WTC11 (cell line): ENCODE measurements at regions not wholly inside any gene's neighbourhood (a gene's known extent, or its start where the extent isn't known, plus 50 kb on each side); places are given as distances from the start of the nearest gene placed in this dataset.

Experiments used
- ATAC-seq: fragments of 200-7000 bp; cut with Tn5 transposase; 2 replicates; pipeline ENCODE4 v1.10.0; 2021; ENCODE audit warnings: mild to moderate bottlenecking, moderate library complexity
- CTCF ChIA-PET: fragments of 300-600 bp; sonication (Branson Sonifier 250); formaldehyde crosslinking; loops from one replicate; lab custom pipeline; 2021; ENCODE audit warnings: antibody characterized with exemption; lab: Charles Lee
- POLR2A ChIA-PET: fragments of 350-600 bp; sonication (Branson Sonifier 250); formaldehyde crosslinking; loops from one replicate; lab custom pipeline; 2021; ENCODE audit warnings: antibody characterized with exemption; lab: Charles Lee
- DNase-seq: peaks from one replicate; pipeline ENCODE4 v3.0.0; 2021; ENCODE audit warnings: low spot score
- H3K27ac Mint-ChIP-seq: 2 replicates; pipeline ENCODE4 v1.8.0; 2021; ENCODE audit warnings: mixed read lengths
- H3K27me3 Mint-ChIP-seq: 2 replicates; pipeline ENCODE4 v1.8.0; 2021; ENCODE audit warnings: low read depth, mild to moderate bottlenecking, moderate library complexity, mixed read lengths
- H3K36me3 Mint-ChIP-seq: 2 replicates; pipeline ENCODE4 v1.8.0; 2021; ENCODE audit warnings: mixed read lengths
- H3K4me1 Mint-ChIP-seq: 2 replicates; pipeline ENCODE4 v1.8.0; 2022; ENCODE audit warnings: mixed read lengths
- H3K4me3 Mint-ChIP-seq: 2 replicates; pipeline ENCODE4 v1.8.0; 2021; ENCODE audit warnings: mild to moderate bottlenecking, moderate library complexity, mixed read lengths
- H3K9me3 Mint-ChIP-seq: 2 replicates; pipeline ENCODE4 v1.8.0; 2021; ENCODE audit warnings: mixed read lengths
- ARID4B ChIP-seq: sonication (generic); formaldehyde crosslinking; IDR thresholded peaks from 2 replicates; pipeline ENCODE4 v1.8.0; 2023; ENCODE audit warnings: missing genetic modification reagents, mild to moderate bottlenecking, borderline replicate concordance
- ATF2 ChIP-seq: sonication (generic); formaldehyde crosslinking; IDR thresholded peaks from 2 replicates; pipeline ENCODE4 v1.8.1; 2022; ENCODE audit warnings: low read depth, missing genetic modification reagents, borderline replicate concordance
- ATF3 ChIP-seq: sonication (generic); formaldehyde crosslinking; conservative IDR thresholded peaks from 2 replicates; pipeline ENCODE4 v1.8.1; 2022; ENCODE audit warnings: mild to moderate bottlenecking, missing genetic modification reagents
- ATF6 ChIP-seq: sonication (generic); formaldehyde crosslinking; IDR thresholded peaks from 2 replicates; pipeline ENCODE4 v1.8.1; 2023; ENCODE audit warnings: mild to moderate bottlenecking, missing genetic modification reagents
- CREB1 ChIP-seq: sonication (generic); formaldehyde crosslinking; IDR thresholded peaks from 2 replicates; pipeline ENCODE4 v1.8.0; 2023; ENCODE audit warnings: mild to moderate bottlenecking, missing genetic modification reagents
- ETV6 ChIP-seq: sonication (generic); formaldehyde crosslinking; IDR thresholded peaks from 2 replicates; pipeline ENCODE4 v1.8.1; 2022; ENCODE audit warnings: mild to moderate bottlenecking, missing genetic modification reagents
- FOXJ3 ChIP-seq: sonication (generic); formaldehyde crosslinking; IDR thresholded peaks from 2 replicates; pipeline ENCODE4 v1.9.0; 2021; ENCODE audit warnings: missing genetic modification reagents, mild to moderate bottlenecking, borderline replicate concordance
- FOXP4 ChIP-seq: sonication (generic); formaldehyde crosslinking; IDR thresholded peaks from 2 replicates; pipeline ENCODE4 v1.8.0; 2022; ENCODE audit warnings: mild to moderate bottlenecking, missing genetic modification reagents
- HMGA2 ChIP-seq: fragments of 250-450 bp; sonication (Bioruptor Pico); IDR thresholded peaks from 2 replicates; pipeline ENCODE4 v1.4.0; 2021; ENCODE audit warnings: mild to moderate bottlenecking, moderate library complexity
- HMGXB4 ChIP-seq: sonication (generic); formaldehyde crosslinking; IDR thresholded peaks from 2 replicates; pipeline ENCODE4 v1.8.1; 2023; ENCODE audit warnings: mild to moderate bottlenecking, moderate library complexity, missing genetic modification reagents
- MYBL2 ChIP-seq: sonication (generic); formaldehyde crosslinking; IDR thresholded peaks from 2 replicates; pipeline ENCODE4 v1.8.1; 2023; ENCODE audit warnings: mild to moderate bottlenecking, moderate library complexity, missing genetic modification reagents
- NFATC4 ChIP-seq: fragments of 250-450 bp; sonication (Bioruptor Pico); IDR thresholded peaks from 2 replicates; pipeline ENCODE4 v1.9.0; 2021; ENCODE audit warnings: mild to moderate bottlenecking
- NFYB ChIP-seq: sonication (generic); formaldehyde crosslinking; conservative IDR thresholded peaks from 2 replicates; pipeline ENCODE4 v1.8.0; 2022; ENCODE audit warnings: low read depth, missing genetic modification reagents
- RELA ChIP-seq: sonication (generic); formaldehyde crosslinking; IDR thresholded peaks from 2 replicates; pipeline ENCODE4 v1.8.1; 2022; ENCODE audit warnings: missing genetic modification reagents, mild to moderate bottlenecking, borderline replicate concordance
- SMAD3 ChIP-seq: sonication (generic); formaldehyde crosslinking; IDR thresholded peaks from 2 replicates; pipeline ENCODE4 v1.8.0; 2022; ENCODE audit warnings: missing genetic modification reagents, mild to moderate bottlenecking, borderline replicate concordance
- SMAD4 ChIP-seq: sonication (generic); formaldehyde crosslinking; IDR thresholded peaks from 2 replicates; pipeline ENCODE4 v1.8.0; 2022; ENCODE audit warnings: mild to moderate bottlenecking, missing genetic modification reagents
- SOX15 ChIP-seq: fragments of 250-450 bp; sonication (Bioruptor Pico); IDR thresholded peaks from 2 replicates; pipeline ENCODE4 v1.9.0; 2021; ENCODE audit warnings: mild to moderate bottlenecking
- TEAD1 ChIP-seq: sonication (generic); formaldehyde crosslinking; IDR thresholded peaks from 2 replicates; pipeline ENCODE4 v1.8.0; 2022; ENCODE audit warnings: mild to moderate bottlenecking, missing genetic modification reagents
- ZNF281 ChIP-seq: sonication (generic); formaldehyde crosslinking; IDR thresholded peaks from 2 replicates; pipeline ENCODE4 v1.8.0; 2023; ENCODE audit warnings: mild to moderate bottlenecking, missing genetic modification reagents
- ZNF512 ChIP-seq: sonication (generic); formaldehyde crosslinking; IDR thresholded peaks from 2 replicates; pipeline ENCODE4 v1.8.1; 2022; ENCODE audit warnings: missing genetic modification reagents, borderline replicate concordance

GRCh38 chr5:103910786-103911185 is 348.2 kb upstream of the NUDT12 start:
- Mint-ChIP-seq H3K4me1 (peaks cover 14% of the 10 kb centered on the region), H3K27me3 (no peaks in the 10 kb centered on the region), H3K4me3 (no peak overlapping the region), H3K9me3 (no peaks in the 10 kb centered on the region), H3K27ac (no peak overlapping the region), H3K36me3 (no peaks in the 10 kb centered on the region)
- CTCF ChIA-PET = no interaction called here
- no peak for ATAC-seq
- POLR2A ChIA-PET = no interaction called here
- TF ChIP-seq HMGXB4 = no peak
- TF ChIP-seq NFATC4 = no peak
- TF ChIP-seq MYBL2 = no peak
- TF ChIP-seq ZNF512 (CRISPR knock-in tag) = no peak
- no peak for TF ChIP-seq FOXP4
- no peak for TF ChIP-seq ZNF281
- TF ChIP-seq ATF3 (CRISPR knock-in tag) = no peak
- TF ChIP-seq ATF6 (CRISPR knock-in tag) = no peak
- TF ChIP-seq ETV6 = no peak
- TF ChIP-seq SMAD4 (CRISPR knock-in tag) = no peak
- TF ChIP-seq FOXJ3 (CRISPR knock-in tag) = no peak
- no peak for TF ChIP-seq HMGA2 (CRISPR knock-in tag)
- no peak for TF ChIP-seq CREB1 (CRISPR knock-in tag)
- DNase-seq = no peak

- Mint-ChIP-seq H3K4me1 (peaks cover 14% of the 10 kb centered on the region), H3K27ac (no peak overlapping the region), H3K27me3 (no peaks in the 10 kb centered on the region), H3K4me3 (no peak overlapping the region), H3K9me3 (no peaks in the 10 kb centered on the region), H3K36me3 (no peaks in the 10 kb centered on the region)
- DNase-seq (no peak), ATAC-seq (no peak)
- POLR2A ChIA-PET = no interaction called here
- CTCF ChIA-PET = no interaction called here
- TF ChIP-seq RELA (CRISPR knock-in tag) = no peak
- TF ChIP-seq SMAD3 (CRISPR knock-in tag) = no peak
- TF ChIP-seq FOXJ3 (CRISPR knock-in tag) = no peak
- TF ChIP-seq ARID4B = no peak
- TF ChIP-seq NFYB (CRISPR knock-in tag) = no peak
- TF ChIP-seq SOX15 (CRISPR knock-in tag) = no peak
- TF ChIP-seq TEAD1 = no peak
- TF ChIP-seq ATF2 (CRISPR knock-in tag) = no peak
These were observed 347.4 kb upstream of the NUDT12 start for GRCh38 chr5:103910011-103910410.
